ENCODE measurements at regions not wholly inside any gene's neighbourhood (a gene's known extent, or its start where the extent isn't known, plus 50 kb on each side); places are given as distances from the start of the nearest gene placed in this dataset.

- H3K18ac ChIP-seq (ENCODE audit: low read depth, low read length) = no peak overlapping the region
- POLR2A ChIA-PET (ENCODE audit: unreplicated experiment) = no interaction called here
- H2BK15ac ChIP-seq (ENCODE audit: low read depth, low read length) = no peak overlapping the region
- no peak overlapping the region for H2AFZ ChIP-seq (replicated peaks; ENCODE audit: low read length, poor library complexity)
- intact Hi-C loops (cut with micrococcal nuclease) = no loop called here
- TF ChIP-seq ELK1 (IDR thresholded peaks at IDR 0.05; ENCODE audit: borderline replicate concordance, low read depth, low read length) (no peak), SMC3 (IDR thresholded peaks at IDR 0.05; ENCODE audit: low read depth, low read length) (no peak)
- no peak overlapping the region for H2BK5ac ChIP-seq (ENCODE audit: low read depth, low read length, poor library complexity, severe bottlenecking)
- no peak overlapping the region for H2AK9ac ChIP-seq (replicated peaks; ENCODE audit: low read depth, low read length, poor library complexity)
- no peak overlapping the region for H4K8ac ChIP-seq (ENCODE audit: low read depth in 2 of 2, low read length in 2 of 2)
- H3K27me3 ChIP-seq (ENCODE audit: control insufficient read depth, insufficient read depth, low read length) = no peaks in the 10 kb centered on the region
- H2BK20ac ChIP-seq (ENCODE audit: low read depth, low read length) = no peak overlapping the region
- in situ Hi-C loops (cut with MboI; ENCODE audit: low sequenced_read_pairs) = no loop called here
- no peaks in the 10 kb centered on the region for H3K9me1 ChIP-seq (ENCODE audit: insufficient read depth, low read length)
- H4K20me1 ChIP-seq (ENCODE audit: insufficient read depth, low read length) = no peaks in the 10 kb centered on the region
- no peak overlapping the region for H3K56ac ChIP-seq (ENCODE audit: extremely low read depth, insufficient read depth, low read length)
- BruUV-seq (replicated peaks) = no TSS peak
- H3K9ac ChIP-seq (ENCODE audit: low read depth, low read length) = no peak overlapping the region
- H3K14ac ChIP-seq (replicated peaks; ENCODE audit: low read depth, low read length) = no peak overlapping the region
- no peak for DNase-seq
- no peak overlapping the region for H2BK120ac ChIP-seq (ENCODE audit: low read depth, low read length)
- no peak overlapping the region for H3K27ac ChIP-seq (ENCODE audit: insufficient read depth, low read length)
- no peak overlapping the region for H2AK5ac ChIP-seq (ENCODE audit: low read depth, low read length)
- H3K79me1 ChIP-seq (ENCODE audit: low read depth in 1 of 2, low read length in 2 of 2) = no peaks in the 10 kb centered on the region
- 100% methylated on average over 1 of the region's 3 CpGs; no CpG with 5 or more reads in 1 of the 2 experiments for WGBS, 2 experiments (ENCODE audit: extremely low coverage in 2 of 2, insufficient read length in 1 of 2)
- no peak overlapping the region for H3K23ac ChIP-seq (ENCODE audit: low read depth, low read length)
- no peak overlapping the region for H4K91ac ChIP-seq (ENCODE audit: insufficient read depth, low read depth, low read length)
- no peak overlapping the region for H4K5ac ChIP-seq (ENCODE audit: low read depth, low read length)
- no peak overlapping the region for H3K4me2 ChIP-seq (ENCODE audit: low read depth, low read length)
- no peak overlapping the region for H3K4ac ChIP-seq (ENCODE audit: low read depth, low read length)
- no peak for ATAC-seq (ENCODE audit: low read depth)
- CTCF ChIA-PET = no interaction called here
- 0 out of 2 replicates have a peak, but pooled peaks cover 2% of the 10 kb centered on the region for H3K9me3 ChIP-seq (ENCODE audit: control insufficient read depth, insufficient read depth, low read length)
- no peak overlapping the region for H3K4me3 ChIP-seq (ENCODE audit: insufficient read depth, low read depth, low read length)
- no peaks in the 10 kb centered on the region for H3K4me1 ChIP-seq (ENCODE audit: control insufficient read depth, insufficient read depth, low read length)
- no peaks in the 10 kb centered on the region for H3K36me3 ChIP-seq (ENCODE audit: control insufficient read depth, insufficient read depth, low read length)
- dilution Hi-C loops (cut with HindIII; ENCODE audit: low sequenced_read_pairs, unreplicated experiment) = no loop called here
Measured at GRCh38 chr5:24215114-24215513, 429.7 kb downstream of the CDH10 start.

Measured in IMR-90 (cell line).